Ovary (tissue), 3 donors: ENCODE measurements at regions not wholly inside any gene's neighbourhood (a gene's known extent, or its start where the extent isn't known, plus 50 kb on each side); places are given as distances from the start of the nearest gene placed in this dataset.

Experiments
- CTCF ChIP-seq, 3 donors: fragments of 450-650 bp in 2 of 3; fragments of 200-600 bp in 1 of 3; IDR thresholded peaks; one replicate each; pipeline versions ENCODE4 v1.5.1 to v1.8.0; 2016 to 2022; ENCODE audit warnings: antibody characterized with exemption in 3 of 3, mild to moderate bottlenecking in 1 of 3
- EP300 ChIP-seq: sonication (generic); formaldehyde crosslinking; IDR thresholded peaks from one replicate; pipeline ENCODE4 v1.6.1; 2017; ENCODE audit warnings: antibody characterized with exemption
- POLR2A ChIP-seq: fragments of 450-650 bp; IDR thresholded peaks from one replicate; pipeline ENCODE4 v1.6.1; 2017; ENCODE audit warnings: antibody characterized with exemption, mild to moderate bottlenecking, moderate library complexity
- donor health status: DM: no; HTN: no; CAD: no.

- TF ChIP-seq CTCF (IDR thresholded peaks at IDR 0.05) (no peak), POLR2A (no peak), EP300 (no peak)
Measured at GRCh38 chr11:116651737-116652237, 121.0 kb downstream of the BUD13 start.
